Keratinocyte (primary cell): ENCODE measurements at regions not wholly inside any gene's neighbourhood (a gene's known extent, or its start where the extent isn't known, plus 50 kb on each side); places are given as distances from the start of the nearest gene placed in this dataset.

Experiments used
- DNase-seq: peaks from one replicate; pipeline ENCODE4 v3.0.0-alpha.2; 2011; ENCODE audit warnings: low read depth, missing footprints, low spot score
- FAIRE-seq: peaks from 2 replicates; lab custom pipeline; 2011; peaks lifted over from hg19 to GRCh38; lab: Jason Lieb, UNC
- H2AFZ ChIP-seq: 2 replicates; pipeline ENCODE4 v1.6.0; 2012; ENCODE audit warnings: low read length, control low read depth, inconsistent platforms; ENCODE audit not compliant: control insufficient read depth
- H3K27ac ChIP-seq: 2 replicates; pipeline ENCODE4 v1.5.1; 2011; ENCODE audit warnings: low read length; ENCODE audit not compliant: control insufficient read depth, insufficient read depth
- H3K27me3 ChIP-seq: 3 replicates; pipeline ENCODE4 v1.6.0; 2011; ENCODE audit warnings: low read length; ENCODE audit not compliant: control insufficient read depth, insufficient read depth; ENCODE audit errors: extremely low read depth
- H3K36me3 ChIP-seq, 2 experiments: 2 replicates in 1 of 2; 3 replicates in 1 of 2; pipeline ENCODE4 v1.5.1; 2011; ENCODE audit warnings: low read length in 2 of 2, mild to moderate bottlenecking in 1 of 2; ENCODE audit not compliant: control insufficient read depth in 2 of 2, insufficient read depth in 2 of 2; ENCODE audit errors: extremely low read depth in 1 of 2
- H3K4me1 ChIP-seq: 3 replicates; pipeline ENCODE4 v1.5.1; 2011; ENCODE audit warnings: low read length; ENCODE audit not compliant: control insufficient read depth, insufficient read depth; ENCODE audit errors: extremely low read depth
- H3K4me2 ChIP-seq: 3 replicates; pipeline ENCODE4 v1.6.0; 2011; ENCODE audit warnings: low read depth, low read length; ENCODE audit not compliant: control insufficient read depth, insufficient read depth; ENCODE audit errors: extremely low read depth
- H3K4me3 ChIP-seq, 3 experiments: fragments of 200-600 bp in 1 of 3; sonication (generic) in 1 of 3; 2 replicates in 2 of 3; 3 replicates in 1 of 3; pipeline ENCODE4 v1.5.1; 2011 to 2016; ENCODE audit warnings: low read length in 3 of 3, mild to moderate bottlenecking in 3 of 3, control low read depth in 2 of 3, inconsistent platforms in 1 of 3, low read depth in 1 of 3, mixed read lengths in 1 of 3, mixed run types in 1 of 3, moderate library complexity in 1 of 3; ENCODE audit not compliant: control insufficient read depth in 2 of 3, insufficient read depth in 2 of 3; ENCODE audit errors: extremely low read depth in 1 of 3
- H3K79me2 ChIP-seq: 2 replicates; pipeline ENCODE4 v1.6.0; 2012; ENCODE audit warnings: low read length; ENCODE audit not compliant: control insufficient read depth, insufficient read depth
- H3K9ac ChIP-seq: 3 replicates; pipeline ENCODE4 v1.6.0; 2011; ENCODE audit warnings: low read length; ENCODE audit not compliant: control insufficient read depth, insufficient read depth; ENCODE audit errors: extremely low read depth
- H3K9me1 ChIP-seq: 3 replicates; pipeline ENCODE4 v1.6.0; 2011; ENCODE audit warnings: low read length; ENCODE audit not compliant: control insufficient read depth, insufficient read depth; ENCODE audit errors: extremely low read depth
- H3K9me3 ChIP-seq: 2 replicates; pipeline ENCODE4 v1.5.1; 2012; ENCODE audit warnings: low read depth, low read length; ENCODE audit not compliant: control insufficient read depth
- H4K20me1 ChIP-seq: 3 replicates; pipeline ENCODE4 v1.6.0; 2011; ENCODE audit warnings: low read length; ENCODE audit not compliant: control insufficient read depth, insufficient read depth; ENCODE audit errors: extremely low read depth
- EZH2 ChIP-seq: IDR thresholded peaks from one replicate; pipeline ENCODE4 v1.6.1; 2012; ENCODE audit warnings: inconsistent platforms, mild to moderate bottlenecking, low read length, moderate library complexity
- dilution Hi-C: fragments of 300-500 bp; cut with MboI; formaldehyde crosslinking; loops from one replicate; pipeline ENCODE4 v1.7.0; 2020; ENCODE audit warnings: low sequenced_read_pairs; ENCODE audit not compliant: extremely low pct_ligation_motif_present
- TF ChIP-seq, protein P1 (sequence below), 3 experiments: IDR thresholded peaks in 1 of 3; conservative IDR thresholded peaks in 1 of 3; optimal IDR thresholded peaks in 1 of 3; 2 replicates in 2 of 3; 3 replicates in 1 of 3; pipeline versions ENCODE3 to v1.5.1; 2011; ENCODE audit warnings: low read length in 3 of 3, mild to moderate bottlenecking in 3 of 3, moderate library complexity in 2 of 3, control low read depth in 1 of 3, inconsistent platforms in 1 of 3; ENCODE audit not compliant: insufficient read depth in 2 of 3; ENCODE audit errors: extremely low read depth in 1 of 3

DNA sequence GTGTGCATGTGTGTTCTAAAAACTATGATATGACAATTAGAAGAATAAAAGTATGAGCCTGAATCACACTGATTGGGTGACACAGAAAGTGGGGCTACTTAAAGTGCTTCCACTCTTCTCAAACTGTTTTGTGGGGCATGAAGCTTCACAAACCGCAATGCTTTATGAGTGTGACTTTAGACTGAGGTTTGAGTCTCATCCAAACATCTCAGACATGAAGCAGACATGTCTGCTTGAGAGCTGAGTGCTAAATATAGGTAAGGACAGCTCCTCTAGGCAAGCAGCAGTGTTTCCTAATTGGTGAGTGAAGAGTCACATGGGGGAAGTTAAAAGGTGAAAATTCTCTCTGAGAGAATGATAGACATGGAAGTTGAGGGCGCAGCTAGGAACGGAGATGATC, 726.9 kb upstream of the CITED2 start:
- Histone ChIP-seq H3K4me1 (peaks cover 5% of the 10 kb centered on the region), H3K9me3 (no peaks in the 10 kb centered on the region), H3K27me3 (no peaks in the 10 kb centered on the region), H2AFZ (peak overlapping the region; percentile 57), H3K36me3 (no peaks in the 10 kb centered on the region), H3K9me1 (no peaks in the 10 kb centered on the region), H3K4me3 (no peak overlapping the region), H3K9ac (no peak overlapping the region), H3K79me2 (no peaks in the 10 kb centered on the region), H3K27ac (no peak overlapping the region), H3K4me2 (no peak overlapping the region), H4K20me1 (no peaks in the 10 kb centered on the region)
- dilution Hi-C loops: no loop called here
- DNase-seq (no peak), FAIRE-seq (peak; percentile 13)
- TF ChIP-seq, protein P1, sequence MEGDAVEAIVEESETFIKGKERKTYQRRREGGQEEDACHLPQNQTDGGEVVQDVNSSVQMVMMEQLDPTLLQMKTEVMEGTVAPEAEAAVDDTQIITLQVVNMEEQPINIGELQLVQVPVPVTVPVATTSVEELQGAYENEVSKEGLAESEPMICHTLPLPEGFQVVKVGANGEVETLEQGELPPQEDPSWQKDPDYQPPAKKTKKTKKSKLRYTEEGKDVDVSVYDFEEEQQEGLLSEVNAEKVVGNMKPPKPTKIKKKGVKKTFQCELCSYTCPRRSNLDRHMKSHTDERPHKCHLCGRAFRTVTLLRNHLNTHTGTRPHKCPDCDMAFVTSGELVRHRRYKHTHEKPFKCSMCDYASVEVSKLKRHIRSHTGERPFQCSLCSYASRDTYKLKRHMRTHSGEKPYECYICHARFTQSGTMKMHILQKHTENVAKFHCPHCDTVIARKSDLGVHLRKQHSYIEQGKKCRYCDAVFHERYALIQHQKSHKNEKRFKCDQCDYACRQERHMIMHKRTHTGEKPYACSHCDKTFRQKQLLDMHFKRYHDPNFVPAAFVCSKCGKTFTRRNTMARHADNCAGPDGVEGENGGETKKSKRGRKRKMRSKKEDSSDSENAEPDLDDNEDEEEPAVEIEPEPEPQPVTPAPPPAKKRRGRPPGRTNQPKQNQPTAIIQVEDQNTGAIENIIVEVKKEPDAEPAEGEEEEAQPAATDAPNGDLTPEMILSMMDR (optimal IDR thresholded peaks at IDR 0.05 in 1 of 3, IDR thresholded peaks at IDR 0.05 in 1 of 3, conservative IDR thresholded peaks at IDR 0.05 in 1 of 3; ENCODE audit: extremely low read depth in 1 of 3, insufficient read depth in 2 of 3, low read length in 3 of 3): no peak
- no peak for TF ChIP-seq EZH2

DNA sequence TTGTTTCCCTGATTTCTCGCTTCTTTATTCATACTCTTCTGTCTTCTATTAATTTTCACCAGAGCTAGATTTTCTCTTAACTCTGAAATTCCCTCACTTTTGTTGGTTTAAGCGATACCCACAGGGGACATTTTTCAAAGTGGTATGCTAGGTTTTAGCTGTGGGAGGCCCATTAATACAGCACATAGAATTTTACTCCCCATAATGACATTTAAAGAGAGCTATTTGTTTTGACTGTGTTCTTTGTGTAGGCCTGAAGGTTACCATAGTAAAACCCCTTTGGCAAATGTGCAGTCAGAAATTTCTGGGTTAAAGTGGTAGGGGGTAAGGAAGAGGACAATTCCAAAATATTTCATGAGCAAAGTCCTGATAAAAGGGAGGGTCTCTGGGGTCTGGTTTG, 721.1 kb upstream of the CITED2 start:
- Histone ChIP-seq H3K4me2 (no peak overlapping the region), H2AFZ (no peak overlapping the region), H3K79me2 (no peaks in the 10 kb centered on the region), H3K27ac (no peak overlapping the region), H3K36me3 (no peaks in the 10 kb centered on the region), H3K4me3 (no peak overlapping the region), H3K9ac (no peak overlapping the region), H3K4me1 (no peaks in the 10 kb centered on the region), H4K20me1 (no peaks in the 10 kb centered on the region), H3K9me3 (no peaks in the 10 kb centered on the region), H3K9me1 (no peaks in the 10 kb centered on the region), H3K27me3 (no peaks in the 10 kb centered on the region)
- DNase-seq (no peak), FAIRE-seq (no peak)
- dilution Hi-C loops: no loop called here
- no peak for TF ChIP-seq EZH2
- TF ChIP-seq, protein P1 (optimal IDR thresholded peaks at IDR 0.05 in 1 of 3, IDR thresholded peaks at IDR 0.05 in 1 of 3, conservative IDR thresholded peaks at IDR 0.05 in 1 of 3; ENCODE audit: extremely low read depth in 1 of 3, insufficient read depth in 2 of 3, low read length in 3 of 3): no peak
